Stimulated activated CD4-positive, alpha-beta T cell treated with anti-CD3 and anti-CD28 coated beads, Interleukin-4, amount 100 ng/mL, for 1 hour (primary cell): ENCODE measurements at regions not wholly inside any gene's neighbourhood (a gene's known extent, or its start where the extent isn't known, plus 50 kb on each side); places are given as distances from the start of the nearest gene placed in this dataset.
"Not testable (repeated sequence)": the region's sequence is repeated elsewhere in the genome, so short reads cannot be mapped to it uniquely, and the experiment has no call there.

ENCODE experiments used
- DNase-seq: peaks from one replicate; pipeline ENCODE4 v3.0.0-alpha.2; 2020

GRCh38 chr10:43997330-43997729 lies 348.6 kb upstream of the ZNF32 start:
- no peak for DNase-seq

GRCh38 chr10:43994539-43994938 lies 345.9 kb upstream of the ZNF32 start:
- DNase-seq, result no peak

GRCh38 chr10:43992816-43993215 lies 344.1 kb upstream of the ZNF32 start:
- not testable (repeated sequence) for DNase-seq

GRCh38 chr10:43986374-43986773 lies 337.7 kb upstream of the ZNF32 start:
- no peak for DNase-seq

GRCh38 chr10:43985941-43986340 lies 337.3 kb upstream of the ZNF32 start:
- no peak for DNase-seq

- DNase-seq, result no peak
Measured at GRCh38 chr10:43983856-43984271, 335.2 kb upstream of the ZNF32 start.

GRCh38 chr10:43983405-43983804 lies 334.7 kb upstream of the ZNF32 start:
- no peak for DNase-seq

GRCh38 chr10:43982250-43982649 lies 333.6 kb upstream of the ZNF32 start:
- DNase-seq, result no peak

GRCh38 chr10:43981696-43982095 lies 333.0 kb upstream of the ZNF32 start:
- DNase-seq, result no peak

GRCh38 chr10:43981232-43981631 lies 332.6 kb upstream of the ZNF32 start:
- no peak for DNase-seq

- no peak for DNase-seq
Measured at GRCh38 chr10:43980715-43981114, 332.0 kb upstream of the ZNF32 start.

GRCh38 chr10:43980313-43980712 lies 331.6 kb upstream of the ZNF32 start:
- DNase-seq, result no peak

GRCh38 chr10:43979551-43979950 lies 330.9 kb upstream of the ZNF32 start:
- DNase-seq, result no peak

- DNase-seq, result no peak
Measured at GRCh38 chr10:43978936-43979335, 330.3 kb upstream of the ZNF32 start.

- DNase-seq, result no peak
Measured at GRCh38 chr10:43978091-43978490, 329.4 kb upstream of the ZNF32 start.

GRCh38 chr10:43976292-43976691 lies 327.6 kb upstream of the ZNF32 start:
- DNase-seq, result no peak

- DNase-seq, result no peak
Measured at GRCh38 chr10:43973801-43974200, 325.1 kb upstream of the ZNF32 start.

GRCh38 chr10:43972976-43973647 lies 324.4 kb upstream of the ZNF32 start:
- no peak for DNase-seq

- DNase-seq, result no peak
Measured at GRCh38 chr10:43971981-43972380, 323.3 kb upstream of the ZNF32 start.

- no peak for DNase-seq
Measured at GRCh38 chr10:43971306-43971705, 322.6 kb upstream of the ZNF32 start.

GRCh38 chr10:43970717-43971116 lies 322.0 kb upstream of the ZNF32 start:
- DNase-seq, result no peak

- DNase-seq, result no peak
Measured at GRCh38 chr10:43970018-43970698, 321.5 kb upstream of the ZNF32 start.

- no peak for DNase-seq
Measured at GRCh38 chr10:43969506-43969905, 320.8 kb upstream of the ZNF32 start.

- DNase-seq, result no peak
Measured at GRCh38 chr10:43968961-43969360, 320.3 kb upstream of the ZNF32 start.

- DNase-seq, result no peak
Measured at GRCh38 chr10:43968076-43968475, 319.4 kb upstream of the ZNF32 start.
